C1 segment of cervical spinal cord (tissue), 14 donors: ENCODE measurements at regions not wholly inside any gene's neighbourhood (a gene's known extent, or its start where the extent isn't known, plus 50 kb on each side); places are given as distances from the start of the nearest gene placed in this dataset.
"Not testable (repeated sequence)": the region's sequence is repeated elsewhere in the genome, so short reads cannot be mapped to it uniquely, and the experiment has no call there.

Experiments used
- DNase-seq, 14 donors: peaks; one replicate each; lab custom pipeline; 2025; lab: John Stamatoyannopoulos, UW

DNA sequence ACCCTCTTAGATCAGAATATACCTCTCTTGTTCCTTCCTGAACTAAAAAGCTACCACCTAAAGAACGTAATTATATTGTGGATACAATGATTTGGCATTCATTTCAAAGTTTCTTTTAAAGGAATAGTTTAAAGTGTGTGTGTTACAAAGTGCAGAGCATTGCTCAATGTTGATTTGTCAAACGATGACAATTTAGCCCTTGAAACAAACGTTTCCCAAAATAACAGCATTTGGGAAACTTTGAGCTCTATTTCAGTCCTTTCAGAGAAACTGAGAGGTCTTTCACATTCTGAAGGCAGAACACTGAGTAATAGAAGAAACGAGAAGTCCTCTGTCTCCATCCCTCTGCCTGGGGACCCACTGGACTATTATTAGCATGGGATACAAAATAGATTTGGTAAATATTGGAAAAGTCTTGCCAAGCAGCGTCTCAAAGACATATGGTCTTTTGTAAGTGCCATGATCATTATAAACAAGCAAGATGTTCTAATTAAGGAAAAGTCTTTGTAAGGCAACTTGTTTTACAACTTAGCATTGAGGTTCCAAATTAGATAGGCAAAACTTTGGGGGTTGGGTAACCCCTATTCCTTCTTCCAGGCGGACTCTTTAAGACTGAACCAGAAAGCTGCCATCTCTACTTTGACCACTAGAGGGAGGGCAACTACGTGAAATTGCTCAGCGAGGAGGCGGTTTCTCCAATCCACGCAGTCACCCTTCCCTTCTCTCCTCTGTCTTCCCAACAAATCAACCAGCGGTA, 208.8 kb downstream of the RNF144B start:
- DNase-seq: peak in 12 of 14 donors; percentile 9 to 52 (median 22)

DNA sequence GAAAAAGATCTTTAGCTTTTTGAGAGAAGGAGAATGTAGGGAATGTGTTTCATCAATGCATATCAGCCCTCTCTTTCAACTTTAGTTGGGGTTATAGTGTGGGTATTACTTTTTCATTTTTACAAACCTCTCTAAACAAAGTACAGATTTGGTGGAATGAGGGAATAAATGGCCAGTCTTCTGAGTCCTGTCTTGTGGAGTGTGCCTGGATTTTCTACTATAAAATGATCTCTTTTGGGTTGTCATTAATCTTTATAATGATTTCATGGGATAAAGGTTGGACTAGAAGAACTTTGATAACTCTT, 209.3 kb downstream of the RNF144B start:
- DNase-seq: no peak

DNA sequence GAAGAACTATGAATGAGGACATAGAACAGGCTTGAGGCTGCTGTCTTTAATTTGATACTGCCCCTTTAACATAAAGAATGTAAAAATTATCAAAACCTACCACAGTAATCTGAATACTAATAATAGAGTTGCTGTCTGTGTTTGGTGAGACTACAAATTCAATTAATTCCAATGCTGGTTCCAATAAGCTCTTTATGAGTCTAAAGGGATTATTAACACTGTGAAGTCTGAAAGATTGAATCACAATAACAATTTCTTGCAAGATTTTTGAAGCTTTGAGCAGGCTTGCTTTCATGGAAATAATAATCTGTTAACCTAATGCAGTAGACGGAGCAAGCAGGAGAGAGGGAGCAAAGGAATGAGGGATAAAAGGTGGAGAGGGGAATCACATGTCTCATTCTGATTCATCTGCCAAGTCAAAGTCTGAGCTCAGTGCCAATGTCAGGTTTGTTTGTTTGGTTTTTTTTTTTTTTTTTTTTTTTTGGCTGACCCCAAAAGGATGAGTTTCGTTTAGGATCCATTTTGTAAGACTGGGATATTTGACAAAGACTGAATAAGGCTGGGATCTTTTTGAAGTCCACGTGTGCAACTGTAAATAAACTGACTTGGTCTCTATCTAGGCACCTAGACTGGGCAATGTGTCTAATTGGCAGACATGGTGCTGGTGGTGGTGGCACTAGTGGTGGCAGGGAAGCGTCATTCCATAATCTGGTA, 211.6 kb downstream of the RNF144B start:
- DNase-seq: no peak

DNA sequence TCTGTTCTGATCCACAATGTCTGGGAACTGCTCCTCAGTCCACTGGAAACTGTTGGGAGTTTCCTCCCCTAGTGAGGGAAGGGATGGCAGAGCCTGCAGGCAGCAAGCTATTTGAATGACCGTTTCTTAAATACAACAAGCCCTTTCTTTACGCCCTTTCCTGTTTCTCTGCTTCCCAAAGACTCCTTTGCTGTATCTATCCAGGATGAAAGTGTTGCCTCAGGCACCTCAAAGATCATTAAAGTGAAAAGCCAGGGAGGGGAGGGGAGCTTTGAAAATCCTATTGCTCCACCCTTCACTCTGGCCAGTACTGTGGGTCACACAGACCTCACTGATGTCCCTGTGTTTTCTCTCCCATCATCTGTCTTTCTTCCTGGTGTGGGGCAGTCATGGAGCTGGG, 213.1 kb downstream of the RNF144B start:
- no peak for DNase-seq

DNA sequence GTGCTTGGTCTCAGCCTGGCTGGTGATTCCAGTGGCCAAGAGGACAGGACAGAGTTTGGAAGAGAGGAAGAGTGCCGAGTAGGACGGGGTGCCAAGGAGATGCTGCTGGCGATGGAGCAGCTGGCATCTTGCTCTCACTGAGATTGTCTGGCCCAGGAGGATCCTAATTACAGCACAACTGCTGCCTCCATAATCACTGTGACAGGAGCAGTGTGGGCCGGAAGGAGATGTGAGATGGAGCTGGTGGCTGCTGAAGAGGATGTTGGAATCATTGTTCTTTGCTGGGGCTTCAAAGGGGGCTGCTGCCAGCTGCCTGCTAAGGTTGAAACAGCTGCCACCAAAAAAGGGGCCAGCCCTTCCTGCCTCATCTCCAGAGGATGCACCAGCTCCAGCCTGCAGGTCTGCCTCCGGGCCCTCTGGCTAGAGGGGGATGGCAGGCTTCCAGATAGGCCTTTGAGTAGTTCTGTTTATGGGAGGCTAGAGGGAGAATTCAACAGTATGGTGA, 214.4 kb downstream of the RNF144B start:
- DNase-seq: no peak

DNA sequence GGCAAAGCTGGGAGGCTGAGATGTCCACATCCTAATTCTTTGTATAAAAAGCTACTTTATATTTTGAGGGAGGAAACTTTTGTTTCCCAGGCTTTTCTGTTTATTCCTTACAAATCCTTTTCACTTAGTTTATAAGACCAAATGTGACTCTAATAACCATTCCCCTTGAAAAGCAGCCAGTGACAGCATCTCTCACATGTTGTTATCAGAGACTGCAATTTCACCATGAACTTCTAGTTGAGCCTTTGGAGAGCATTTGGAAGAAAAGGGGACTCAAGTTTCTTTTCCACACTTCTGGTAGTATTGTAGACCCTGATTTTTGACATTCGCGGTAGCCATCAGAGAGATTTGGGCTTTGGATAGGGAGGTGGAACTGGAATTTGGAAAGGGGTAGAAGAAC, 215.8 kb downstream of the RNF144B start:
- DNase-seq: no peak

DNA sequence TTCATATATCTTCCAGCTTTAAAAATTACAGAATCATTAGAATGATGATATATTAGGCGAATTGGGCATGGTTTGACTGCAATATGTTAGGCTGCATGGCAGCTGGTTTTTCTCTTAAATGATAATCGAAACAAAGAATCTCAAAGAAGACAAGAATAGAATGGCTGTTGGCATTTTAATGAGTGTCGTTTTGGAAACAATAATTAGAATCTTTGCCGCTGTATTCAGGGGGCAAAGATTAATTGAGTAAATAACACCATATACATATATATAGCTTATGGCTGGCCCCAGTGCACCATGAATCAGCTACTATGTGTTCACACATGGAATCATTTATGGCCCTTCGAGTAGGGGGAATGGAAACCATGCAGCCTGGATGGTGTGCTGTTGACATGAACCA, 216.2 kb downstream of the RNF144B start:
- no peak for DNase-seq

DNA sequence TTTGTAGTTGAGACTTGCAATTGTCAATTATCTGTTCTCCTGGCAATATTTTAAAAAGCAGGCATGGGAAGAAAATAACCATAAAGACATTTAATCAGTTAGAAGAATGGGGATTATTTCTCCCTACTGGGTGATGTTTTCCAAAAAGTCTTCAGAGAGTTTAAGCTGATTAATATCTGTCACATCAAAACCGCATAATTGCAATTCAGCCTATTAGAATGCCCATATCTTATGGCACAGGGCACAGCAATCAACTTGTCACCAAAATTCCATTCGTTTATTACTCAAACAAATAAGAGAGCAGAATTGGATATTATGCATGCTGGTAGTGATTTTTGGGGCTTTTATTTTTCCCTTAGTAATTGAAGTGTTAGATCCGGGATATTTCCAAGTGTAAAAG, 218.7 kb downstream of the RNF144B start:
- no peak for DNase-seq

DNA sequence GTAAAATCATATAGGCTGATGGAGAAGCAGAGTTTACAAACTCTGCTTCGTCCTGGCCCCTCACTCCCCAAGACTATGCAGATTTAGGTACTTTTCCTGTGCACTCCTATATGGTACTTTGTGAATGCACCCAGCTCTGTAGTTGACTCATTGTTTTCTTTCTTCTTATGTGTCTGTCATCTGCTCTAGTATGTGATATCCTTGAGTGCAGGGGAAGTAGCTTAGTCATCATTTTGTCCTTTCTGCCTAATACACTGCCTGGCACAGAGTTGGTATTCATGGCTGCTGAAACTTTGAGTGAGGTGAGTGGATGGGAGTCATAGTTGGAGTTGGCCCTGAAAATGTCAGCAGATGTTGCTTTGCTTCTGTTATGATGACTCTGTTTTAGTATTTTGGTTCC, 222.6 kb downstream of the RNF144B start:
- no peak for DNase-seq

DNA sequence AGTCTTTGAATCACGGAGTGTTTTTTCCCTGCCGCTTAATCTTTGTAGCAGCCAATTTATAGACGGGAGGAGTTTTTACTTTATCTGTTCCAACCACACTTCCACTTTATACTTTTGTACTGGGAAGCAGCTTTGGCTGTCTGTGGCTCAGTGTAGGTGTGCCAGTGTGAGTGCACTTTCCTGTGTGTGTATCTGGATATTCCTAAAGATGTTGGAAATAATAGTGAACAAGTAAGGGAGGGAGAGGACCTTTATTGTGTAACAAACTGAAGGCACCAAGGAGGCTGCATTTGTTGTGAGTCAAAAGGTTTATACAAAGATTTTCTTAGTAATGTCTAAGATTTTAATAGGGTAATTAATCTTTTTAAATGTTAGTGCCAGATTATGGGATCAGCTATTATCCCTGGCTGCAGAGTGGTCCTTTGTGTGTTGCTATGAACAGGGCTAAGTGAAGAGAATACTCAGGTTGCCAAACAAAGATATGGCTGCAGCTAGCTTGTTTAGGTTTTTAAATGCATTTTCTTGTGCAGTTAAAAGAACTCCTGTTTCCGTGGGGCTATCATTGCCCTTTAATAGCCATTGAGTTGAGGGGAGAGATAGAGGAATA, 226.3 kb downstream of the RNF144B start:
- no peak for DNase-seq

DNA sequence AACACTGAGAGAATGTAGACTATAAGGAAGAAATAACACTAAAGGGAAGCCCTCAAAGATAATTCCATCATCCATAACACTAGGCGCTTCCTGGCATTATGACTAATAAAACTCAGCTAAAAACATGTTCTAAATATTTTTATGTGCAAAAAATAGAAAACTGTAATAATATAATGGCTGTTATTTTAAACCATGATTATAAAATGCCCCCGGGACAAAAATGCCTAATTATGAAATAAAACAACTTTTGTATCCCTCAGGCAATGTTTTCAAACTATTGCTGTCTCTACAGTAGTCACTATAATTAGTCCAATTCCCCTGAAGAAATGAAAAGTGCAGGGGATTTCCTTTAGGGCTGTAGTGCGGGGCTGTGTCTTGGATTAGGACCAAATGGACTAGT, 242.4 kb downstream of the RNF144B start:
- DNase-seq: no peak

DNA sequence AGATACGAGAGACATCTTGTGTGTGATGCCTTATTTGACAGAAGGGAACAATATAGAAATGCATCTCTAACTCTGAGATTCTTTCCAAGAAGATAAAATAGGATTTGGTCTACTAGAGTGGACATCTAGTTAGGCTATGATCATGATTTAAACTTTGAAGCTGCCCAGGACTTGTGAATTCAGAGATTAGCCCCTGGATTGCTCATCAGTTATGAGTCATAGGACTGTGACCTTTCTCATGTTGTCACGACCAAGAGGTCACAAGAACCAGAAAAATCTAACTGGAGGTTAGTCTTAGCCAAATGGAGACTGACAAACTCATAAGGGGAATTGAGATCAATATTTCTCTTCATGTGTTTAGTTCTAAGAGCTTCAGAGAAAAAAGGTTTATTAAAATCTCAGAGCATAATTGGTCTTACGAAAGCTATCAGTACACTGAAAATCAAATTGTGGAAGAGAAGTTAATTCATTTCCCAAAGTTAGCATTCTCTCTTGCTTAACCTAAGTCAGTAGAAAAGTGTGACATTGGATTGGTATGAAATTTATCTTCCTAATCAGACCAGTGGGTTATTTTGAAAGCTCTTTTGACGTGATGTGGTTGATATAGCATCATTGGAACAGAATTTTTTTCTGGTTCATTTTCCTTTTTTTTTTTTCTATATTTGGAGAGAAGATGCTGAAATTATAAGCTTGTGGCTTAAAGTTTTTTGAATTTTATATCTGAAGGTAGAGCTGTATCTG, 245.7 kb downstream of the RNF144B start:
- DNase-seq: no peak

DNA sequence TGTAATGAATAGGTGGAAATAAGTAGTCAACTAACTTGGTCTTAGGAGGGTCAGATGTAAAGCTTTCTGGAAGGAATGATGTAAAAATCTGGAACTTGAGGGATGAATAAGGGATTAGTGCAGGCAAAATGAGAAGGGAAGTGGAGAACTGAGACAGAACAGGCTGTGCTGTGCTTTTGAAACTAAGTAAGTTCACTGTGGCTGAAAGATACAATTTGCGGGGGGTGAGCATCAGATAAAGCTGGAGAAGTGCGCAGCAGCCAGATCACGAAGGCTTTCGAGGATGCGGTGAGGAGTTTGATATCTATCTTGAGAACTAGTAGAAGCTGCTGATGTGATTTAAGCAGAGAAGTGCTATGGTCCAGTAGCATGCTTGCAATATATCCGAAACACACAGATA, 247.8 kb downstream of the RNF144B start:
- DNase-seq: no peak

DNA sequence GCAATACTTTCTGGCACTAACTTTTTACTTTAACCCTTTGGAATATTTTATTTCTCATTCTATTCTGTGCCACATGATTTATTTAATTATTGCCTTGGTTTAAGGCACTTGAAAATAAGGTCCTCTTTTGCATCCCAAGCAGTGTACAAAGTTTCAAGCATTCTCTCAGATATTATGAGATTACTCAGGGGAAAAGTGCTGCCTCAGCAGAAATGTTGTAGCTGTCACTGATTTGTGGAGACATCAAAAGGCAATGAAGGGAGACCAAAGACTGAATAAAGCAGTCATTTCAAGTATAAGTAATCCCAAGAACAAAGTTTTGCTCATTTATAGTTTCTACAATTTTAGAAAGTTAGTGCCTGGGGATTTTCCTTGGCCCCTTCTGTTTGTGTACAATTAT, 253.0 kb downstream of the RNF144B start:
- no peak for DNase-seq

DNA sequence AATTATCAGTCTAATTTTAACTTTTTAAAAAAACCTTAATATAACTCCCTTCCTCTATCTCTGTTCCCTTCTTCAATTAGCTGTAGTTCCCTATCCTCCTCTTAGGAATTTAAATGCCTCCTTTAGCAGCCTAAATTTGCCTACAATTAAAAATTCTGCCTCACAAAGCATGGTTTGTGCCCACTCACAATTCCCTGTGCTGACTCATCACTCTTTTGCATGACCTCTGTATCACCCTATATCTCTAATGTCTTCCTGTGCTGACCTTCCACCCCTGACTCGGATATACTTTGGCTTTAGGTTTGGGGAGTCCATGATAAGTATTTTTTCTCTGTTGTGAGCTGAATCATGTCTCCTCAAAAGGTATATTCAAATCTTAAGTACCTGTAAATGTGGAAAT, 253.6 kb downstream of the RNF144B start:
- no peak for DNase-seq

DNA sequence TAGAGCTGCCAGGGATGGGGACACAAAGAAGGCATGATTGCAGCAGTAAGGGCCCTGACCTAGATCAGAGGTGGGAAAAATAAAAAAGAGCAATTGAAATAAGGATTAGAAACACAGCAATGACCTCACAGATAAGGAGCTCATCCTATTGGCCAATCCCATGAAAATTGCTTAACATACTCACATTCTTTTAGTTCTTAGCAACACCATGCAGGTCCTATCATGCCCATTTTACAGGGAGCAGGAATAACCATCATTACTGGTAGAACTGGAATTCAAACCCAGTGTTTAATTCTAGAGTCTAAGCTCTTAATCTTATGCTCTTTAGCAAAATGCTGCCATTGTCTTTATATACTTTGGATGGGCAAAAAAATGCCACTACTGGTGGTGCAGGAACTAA, 267.7 kb downstream of the RNF144B start:
- no peak for DNase-seq

DNA sequence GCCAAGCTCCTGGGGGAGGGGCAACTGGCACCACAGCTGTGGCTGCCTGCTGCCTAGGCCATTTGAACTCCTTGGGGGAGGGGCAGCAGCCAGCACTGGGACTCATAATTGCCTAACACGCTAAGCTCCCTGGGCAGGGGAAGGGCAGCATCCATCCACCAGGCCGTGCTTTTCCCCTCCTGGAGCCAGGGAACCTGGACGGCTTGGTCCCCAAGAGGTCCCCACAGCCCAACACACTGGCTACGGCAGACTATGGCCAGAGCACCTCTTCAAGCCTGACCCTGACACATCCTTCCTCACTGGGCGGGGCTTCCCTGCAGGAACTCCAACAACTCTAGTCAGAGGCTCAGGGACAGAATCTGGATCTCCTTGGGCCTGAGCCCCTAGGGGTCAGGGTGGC, 269.4 kb downstream of the RNF144B start:
- DNase-seq: peak in 1 of 14 donors; percentile 0

DNA sequence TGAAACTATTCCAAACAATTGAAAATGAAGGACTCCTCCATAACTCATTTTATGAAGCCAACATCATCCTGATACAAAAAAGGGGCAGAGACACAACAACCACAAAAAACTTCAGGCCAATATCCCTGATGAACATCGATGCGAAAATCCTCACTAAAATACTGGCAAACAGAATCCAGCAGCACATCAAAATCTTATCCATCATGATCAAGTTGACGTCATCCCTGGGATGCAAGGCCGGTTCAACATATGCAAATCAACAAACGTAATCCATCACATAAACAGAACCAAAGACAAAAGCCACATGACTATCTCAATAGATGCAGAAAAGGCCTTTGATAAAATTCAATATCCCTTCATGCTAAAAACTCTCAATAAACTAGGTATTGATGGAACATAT, 272.8 kb downstream of the RNF144B start:
- DNase-seq: not testable (repeated sequence)

DNA sequence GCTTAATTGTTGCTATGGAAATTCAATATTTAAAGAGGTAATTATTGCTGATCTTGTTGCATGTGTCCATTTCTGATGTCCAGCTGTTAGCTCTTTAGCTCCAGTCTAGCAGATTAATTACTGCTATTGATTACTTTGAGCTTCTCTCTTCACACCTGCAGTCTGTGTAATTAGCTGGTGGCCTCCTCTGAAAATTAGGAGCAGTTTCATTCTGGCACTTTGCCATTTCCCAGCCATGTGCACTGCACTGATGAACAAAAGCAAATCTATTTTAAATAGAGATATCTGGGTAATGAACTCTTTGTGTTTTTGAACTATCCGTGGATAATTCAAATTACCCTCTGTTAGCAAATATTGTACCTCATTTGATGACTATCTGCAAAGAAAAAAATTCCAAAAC, 275.9 kb downstream of the RNF144B start:
- DNase-seq: no peak

DNA sequence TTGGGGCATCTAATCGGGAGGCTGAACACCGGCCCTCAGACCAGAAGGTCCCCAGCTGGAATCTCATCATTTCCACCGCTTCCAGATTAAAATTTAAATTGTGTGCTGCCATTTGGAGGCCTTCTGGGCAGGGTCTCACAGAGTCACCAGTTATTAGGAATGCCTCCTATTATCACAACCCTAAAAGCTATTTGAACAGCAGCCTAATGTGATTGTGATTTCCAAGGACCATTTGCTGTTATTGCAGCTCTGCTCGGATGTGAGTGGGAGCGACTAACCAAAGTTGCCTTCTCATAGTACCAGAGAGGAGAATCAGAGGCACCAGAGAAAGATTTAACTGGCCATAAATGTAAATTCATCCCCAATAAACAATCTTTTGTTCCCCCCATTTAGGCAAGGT, 277.3 kb downstream of the RNF144B start:
- DNase-seq: no peak

DNA sequence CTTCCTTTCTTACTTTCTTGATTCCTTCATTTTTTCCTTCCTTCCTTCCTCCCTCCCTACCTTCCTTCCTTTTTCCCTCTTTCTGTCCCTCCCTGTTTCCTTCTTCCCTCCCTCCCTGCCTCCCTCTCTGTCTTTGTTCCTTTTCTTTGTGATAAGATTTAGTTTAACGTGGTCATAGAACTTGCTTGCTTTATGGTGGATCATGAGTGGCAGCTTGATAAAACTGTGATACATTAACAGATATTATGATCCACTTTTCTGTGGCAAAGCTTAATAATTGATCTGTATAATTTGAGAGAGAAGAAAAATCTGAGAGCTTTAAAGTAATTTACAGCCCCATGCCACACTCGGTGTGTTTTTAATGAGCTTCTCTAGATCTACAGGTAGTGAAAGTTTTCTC, 280.5 kb downstream of the RNF144B start:
- DNase-seq: no peak

DNA sequence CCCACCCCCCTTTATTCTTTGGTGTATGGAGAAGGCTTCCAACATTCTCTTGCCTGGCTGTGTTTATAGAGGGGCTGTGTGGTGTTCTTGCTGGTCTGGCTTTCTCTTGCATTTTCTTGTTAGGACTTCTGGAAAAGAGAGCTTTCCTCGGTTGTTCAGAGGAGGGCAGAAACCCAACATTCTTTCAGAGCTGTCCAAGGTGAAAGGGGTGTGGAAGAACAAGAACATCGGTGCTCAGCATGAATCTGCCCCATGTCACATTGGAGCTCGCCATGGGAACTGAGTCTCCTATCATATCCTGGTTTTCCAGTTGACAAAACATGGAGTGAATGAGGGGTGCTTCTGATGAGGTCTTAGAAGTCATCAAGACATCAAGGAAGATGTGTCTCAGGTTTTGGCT, 281.8 kb downstream of the RNF144B start:
- DNase-seq: no peak
